ENCODE measurements at regions not wholly inside any gene's neighbourhood (a gene's known extent, or its start where the extent isn't known, plus 50 kb on each side); places are given as distances from the start of the nearest gene placed in this dataset.

DNA sequence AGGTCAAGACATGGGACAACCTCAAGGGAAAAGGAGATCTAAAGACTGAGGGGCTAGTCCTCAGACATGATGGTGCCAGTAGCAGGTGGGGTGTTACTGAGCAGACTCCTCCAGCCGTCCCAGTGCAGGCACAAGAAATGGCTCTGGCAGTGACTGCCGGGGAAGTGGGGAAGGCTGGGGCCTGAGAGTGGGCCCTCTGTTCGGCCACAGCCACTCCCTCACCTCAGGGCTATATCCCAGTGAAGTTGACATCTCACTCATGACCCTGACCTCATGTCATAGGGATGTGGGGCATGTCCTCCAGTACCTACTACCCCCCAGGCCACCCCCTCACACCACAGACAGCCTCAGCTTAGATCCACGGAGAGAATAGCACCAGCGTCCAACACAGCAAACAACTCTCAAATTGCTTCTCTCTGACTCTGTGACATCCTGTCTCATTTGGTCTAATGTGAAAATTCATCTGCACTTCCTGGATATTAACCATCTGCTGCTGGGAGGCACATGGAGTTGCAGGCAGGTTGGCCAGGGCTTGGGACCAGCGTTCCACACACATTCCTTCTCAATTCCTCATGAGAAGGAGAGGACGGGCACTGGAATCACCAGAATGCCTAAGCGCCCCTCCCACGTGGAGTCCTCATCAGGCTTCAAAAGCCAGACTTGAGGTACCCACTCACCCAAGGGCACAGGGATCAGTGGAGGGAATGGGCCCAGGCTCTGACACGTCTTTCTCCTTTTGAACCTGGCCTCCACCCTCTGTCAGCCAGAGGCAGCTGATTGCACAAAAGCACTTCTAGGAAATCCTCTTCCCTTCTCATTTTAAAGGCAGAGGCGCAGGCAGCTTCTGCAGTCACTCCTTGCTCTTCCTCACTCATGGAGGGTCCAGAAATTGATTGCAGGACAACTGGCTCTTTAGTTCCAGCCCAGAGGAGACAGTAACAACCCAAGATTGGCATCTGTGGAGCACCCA, 163.6 kb upstream of the CST7 start:
- no TSS peak for BruUV-seq (replicated peaks)
- H3K4me3 ChIP-seq: no peak overlapping the region
- no peaks in the 10 kb centered on the region for H3K27me3 ChIP-seq (ENCODE audit: insufficient read depth, low read depth)
- no peaks in the 10 kb centered on the region for H3K9me2 ChIP-seq (ENCODE audit: insufficient read depth)
- no peak overlapping the region for H3K27ac ChIP-seq
- TF ChIP-seq EZH2 (IDR thresholded peaks at IDR 0.05; ENCODE audit: low read depth): no peak
- TF ChIP-seq, protein P1, sequence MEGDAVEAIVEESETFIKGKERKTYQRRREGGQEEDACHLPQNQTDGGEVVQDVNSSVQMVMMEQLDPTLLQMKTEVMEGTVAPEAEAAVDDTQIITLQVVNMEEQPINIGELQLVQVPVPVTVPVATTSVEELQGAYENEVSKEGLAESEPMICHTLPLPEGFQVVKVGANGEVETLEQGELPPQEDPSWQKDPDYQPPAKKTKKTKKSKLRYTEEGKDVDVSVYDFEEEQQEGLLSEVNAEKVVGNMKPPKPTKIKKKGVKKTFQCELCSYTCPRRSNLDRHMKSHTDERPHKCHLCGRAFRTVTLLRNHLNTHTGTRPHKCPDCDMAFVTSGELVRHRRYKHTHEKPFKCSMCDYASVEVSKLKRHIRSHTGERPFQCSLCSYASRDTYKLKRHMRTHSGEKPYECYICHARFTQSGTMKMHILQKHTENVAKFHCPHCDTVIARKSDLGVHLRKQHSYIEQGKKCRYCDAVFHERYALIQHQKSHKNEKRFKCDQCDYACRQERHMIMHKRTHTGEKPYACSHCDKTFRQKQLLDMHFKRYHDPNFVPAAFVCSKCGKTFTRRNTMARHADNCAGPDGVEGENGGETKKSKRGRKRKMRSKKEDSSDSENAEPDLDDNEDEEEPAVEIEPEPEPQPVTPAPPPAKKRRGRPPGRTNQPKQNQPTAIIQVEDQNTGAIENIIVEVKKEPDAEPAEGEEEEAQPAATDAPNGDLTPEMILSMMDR (conservative IDR thresholded peaks at IDR 0.05): no peak
- no peaks in the 10 kb centered on the region for H4K20me1 ChIP-seq (ENCODE audit: insufficient read depth)
- no peaks in the 10 kb centered on the region for H3K36me3 ChIP-seq (ENCODE audit: low read depth)
- intact Hi-C loops (cut with micrococcal nuclease; ENCODE audit: unreplicated experiment): loop anchor here (5.0 to 10.0 kb wide), 4 partner anchors 132 to 621 kb away; no protein-coding TSS in a partner anchor
- no peaks in the 10 kb centered on the region for H3K9me3 ChIP-seq (ENCODE audit: insufficient read depth, low read depth)
- DNase-seq: peak; percentile 45 to 50
- no peaks in the 10 kb centered on the region for H3F3A ChIP-seq (ENCODE audit: insufficient read depth, low read depth)
- H3K4me2 ChIP-seq: no peak overlapping the region
- H3K4me1 ChIP-seq (replicated peaks; ENCODE audit: insufficient read depth): no peaks in the 10 kb centered on the region
- CTCF ChIA-PET: no interaction called here
- POLR2A ChIA-PET (ENCODE audit: unreplicated experiment): no interaction called here
- no peak overlapping the region for H2AFZ ChIP-seq
- H3K79me2 ChIP-seq (ENCODE audit: low read depth): no peaks in the 10 kb centered on the region

DNA sequence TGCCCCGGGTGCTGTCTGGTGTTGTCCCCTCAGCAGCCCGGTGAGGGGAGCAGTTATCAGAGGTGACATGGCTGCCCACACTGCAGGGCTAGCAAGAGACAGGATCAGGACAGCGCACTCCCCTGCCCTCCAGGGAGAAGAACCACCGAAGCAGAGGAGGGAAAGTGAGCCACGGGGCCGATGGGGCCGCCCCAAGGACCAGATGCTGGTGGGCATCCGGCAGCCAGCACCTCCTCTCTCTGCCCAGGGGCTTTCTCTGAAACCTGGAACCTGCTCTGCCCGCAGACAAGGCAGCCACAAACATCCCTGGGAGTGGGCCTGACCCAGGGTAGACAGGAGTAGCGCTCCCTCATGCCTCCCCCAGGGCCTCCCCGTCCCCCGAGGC, 163.0 kb upstream of the CST7 start:
- H3K4me2 ChIP-seq: no peak overlapping the region
- TF ChIP-seq EZH2 (IDR thresholded peaks at IDR 0.05; ENCODE audit: low read depth): no peak
- TF ChIP-seq, protein P1 (conservative IDR thresholded peaks at IDR 0.05): no peak
- H3K27me3 ChIP-seq (ENCODE audit: insufficient read depth, low read depth): no peaks in the 10 kb centered on the region
- H2AFZ ChIP-seq: no peak overlapping the region
- no peaks in the 10 kb centered on the region for H3F3A ChIP-seq (ENCODE audit: insufficient read depth, low read depth)
- no peaks in the 10 kb centered on the region for H3K9me3 ChIP-seq (ENCODE audit: insufficient read depth, low read depth)
- H4K20me1 ChIP-seq (ENCODE audit: insufficient read depth): no peaks in the 10 kb centered on the region
- ChIA-PET CTCF (no interaction called here), POLR2A (ENCODE audit: unreplicated experiment) (no interaction called here)
- H3K4me1 ChIP-seq (replicated peaks; ENCODE audit: insufficient read depth): no peaks in the 10 kb centered on the region
- BruUV-seq (replicated peaks): no TSS peak
- no peak overlapping the region for H3K27ac ChIP-seq
- H3K4me3 ChIP-seq: no peak overlapping the region
- H3K9me2 ChIP-seq (ENCODE audit: insufficient read depth): no peaks in the 10 kb centered on the region
- no peaks in the 10 kb centered on the region for H3K79me2 ChIP-seq (ENCODE audit: low read depth)
- intact Hi-C loops (cut with micrococcal nuclease; ENCODE audit: unreplicated experiment): loop anchor here (5.0 to 10.0 kb wide), 4 partner anchors 131 to 621 kb away; no protein-coding TSS in a partner anchor
- no peak for DNase-seq
- no peaks in the 10 kb centered on the region for H3K36me3 ChIP-seq (ENCODE audit: low read depth)

DNA sequence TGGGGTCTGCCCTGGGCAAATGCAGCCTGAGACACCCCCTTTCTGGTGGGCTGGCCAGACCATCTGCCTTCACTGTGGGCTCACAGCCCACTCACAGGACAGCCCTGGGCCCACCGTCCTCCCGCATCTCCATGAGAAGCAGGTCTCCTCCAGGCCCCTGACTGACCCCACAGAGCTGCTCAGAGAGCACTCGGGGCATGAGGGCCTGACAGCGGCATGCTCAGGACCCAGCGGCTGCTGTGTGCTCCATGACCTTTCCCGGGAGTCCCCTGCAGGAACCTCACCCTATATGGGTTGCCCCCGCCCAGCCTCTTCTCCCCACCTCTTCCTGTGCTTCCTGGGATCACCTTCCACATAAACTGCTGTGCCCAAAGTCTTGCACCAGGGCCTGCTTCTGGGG, 162.4 kb upstream of the CST7 start:
- ChIA-PET CTCF (no interaction called here), POLR2A (ENCODE audit: unreplicated experiment) (no interaction called here)
- H3K9me2 ChIP-seq (ENCODE audit: insufficient read depth): no peaks in the 10 kb centered on the region
- no peaks in the 10 kb centered on the region for H3K36me3 ChIP-seq (ENCODE audit: low read depth)
- no peak overlapping the region for H2AFZ ChIP-seq
- H3F3A ChIP-seq (ENCODE audit: insufficient read depth, low read depth): no peaks in the 10 kb centered on the region
- H4K20me1 ChIP-seq (ENCODE audit: insufficient read depth): no peaks in the 10 kb centered on the region
- H3K9me3 ChIP-seq (ENCODE audit: insufficient read depth, low read depth): no peaks in the 10 kb centered on the region
- H3K79me2 ChIP-seq (ENCODE audit: low read depth): no peaks in the 10 kb centered on the region
- H3K4me3 ChIP-seq: no peak overlapping the region
- BruUV-seq (replicated peaks): no TSS peak
- H3K27me3 ChIP-seq (ENCODE audit: insufficient read depth, low read depth): no peaks in the 10 kb centered on the region
- no peak overlapping the region for H3K4me2 ChIP-seq
- no peak for TF ChIP-seq EZH2 (IDR thresholded peaks at IDR 0.05; ENCODE audit: low read depth)
- H3K4me1 ChIP-seq (replicated peaks; ENCODE audit: insufficient read depth): no peaks in the 10 kb centered on the region
- intact Hi-C loops (cut with micrococcal nuclease; ENCODE audit: unreplicated experiment): loop anchor here (5.0 to 10.0 kb wide), 4 partner anchors 131 to 622 kb away; no protein-coding TSS in a partner anchor
- DNase-seq: no peak
- H3K27ac ChIP-seq: no peak overlapping the region

All from PC-9 (cell line).